Non-pigmented ciliary epithelial cell (primary cell): ENCODE measurements at regions not wholly inside any gene's neighbourhood (a gene's known extent, or its start where the extent isn't known, plus 50 kb on each side); places are given as distances from the start of the nearest gene placed in this dataset.
"Not testable (repeated sequence)": the region's sequence is repeated elsewhere in the genome, so short reads cannot be mapped to it uniquely, and the experiment has no call there.

Source experiments
- DNase-seq: peaks from one replicate; pipeline ENCODE4 v3.0.0-alpha.2; 2010; ENCODE audit warnings: low read depth

DNA sequence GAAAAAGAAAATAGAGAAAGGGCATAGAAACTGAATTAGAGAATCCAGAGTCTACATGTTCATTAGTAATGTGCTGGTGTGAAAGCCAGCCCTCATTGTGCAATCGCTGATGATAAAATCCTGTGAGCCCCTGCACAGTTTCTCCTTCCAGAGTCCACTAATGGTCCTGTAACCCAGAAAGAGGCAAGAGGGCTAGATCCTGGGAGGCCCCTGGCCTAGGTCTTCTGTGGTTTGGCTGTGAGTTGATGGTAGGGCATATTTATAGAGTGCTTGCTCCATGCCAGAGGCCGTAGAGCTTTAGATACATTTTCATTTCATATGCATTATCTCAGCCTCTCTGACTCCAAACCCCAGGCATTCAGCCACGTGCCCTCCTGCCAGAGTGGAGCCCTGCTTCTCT, 94.9 kb upstream of the MTHFD1L start:
- no peak for DNase-seq

DNA sequence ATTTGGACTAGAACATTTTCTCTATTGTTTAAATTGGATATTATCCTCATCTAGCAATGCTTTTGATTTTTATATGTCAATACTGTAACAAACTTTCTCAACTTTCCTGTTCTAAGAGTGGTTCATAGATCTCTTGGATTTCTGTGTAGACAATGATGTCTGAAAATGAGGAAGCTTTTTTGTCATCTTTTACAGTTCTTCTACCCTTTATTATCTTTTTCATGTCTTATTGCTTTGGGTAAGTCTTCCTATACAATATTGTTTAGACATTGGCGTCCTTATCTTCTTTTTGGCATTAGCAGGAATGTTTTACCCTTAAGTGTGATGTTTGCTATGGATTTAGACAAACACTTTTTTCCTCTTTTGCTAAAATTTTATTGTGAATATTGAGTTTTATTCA, 91.5 kb upstream of the MTHFD1L start:
- DNase-seq, result no peak

DNA sequence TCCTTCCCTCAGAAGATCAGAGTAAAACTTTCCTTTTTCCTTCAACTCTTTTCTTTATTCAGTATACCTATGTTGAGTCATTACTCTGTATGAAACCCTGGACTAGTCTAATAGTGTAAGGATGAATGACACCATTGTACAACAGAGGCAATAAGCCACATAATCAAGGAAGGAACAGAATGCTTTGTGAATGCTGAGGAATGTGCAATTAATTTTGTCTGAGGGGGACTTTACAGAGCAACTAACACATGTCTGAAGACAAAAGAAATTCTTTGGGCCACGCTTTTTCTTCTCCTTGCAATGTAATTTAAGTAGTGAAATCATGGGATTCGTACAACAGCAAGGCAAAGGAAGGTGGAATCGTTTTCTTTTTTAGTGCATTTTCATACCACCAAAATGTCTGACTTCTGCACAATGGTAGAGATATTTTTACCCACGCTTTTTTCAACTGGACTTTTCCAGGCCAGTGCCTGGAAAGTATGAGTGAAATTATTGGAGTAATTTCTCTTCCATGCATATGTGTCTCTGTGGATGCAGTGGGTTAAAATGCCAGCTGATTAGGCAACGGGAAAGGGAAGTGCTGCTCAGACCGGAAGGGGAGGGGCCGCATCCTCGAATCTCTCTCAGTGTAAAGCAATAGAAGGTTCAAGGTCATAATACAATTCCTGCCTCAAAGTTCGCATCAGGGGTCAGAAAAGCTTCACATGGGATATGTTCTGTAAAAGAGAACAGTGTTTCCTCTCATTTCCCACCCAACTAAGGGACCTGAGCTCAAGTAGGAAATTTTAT, 89.9 kb upstream of the MTHFD1L start:
- DNase-seq, result no peak

DNA sequence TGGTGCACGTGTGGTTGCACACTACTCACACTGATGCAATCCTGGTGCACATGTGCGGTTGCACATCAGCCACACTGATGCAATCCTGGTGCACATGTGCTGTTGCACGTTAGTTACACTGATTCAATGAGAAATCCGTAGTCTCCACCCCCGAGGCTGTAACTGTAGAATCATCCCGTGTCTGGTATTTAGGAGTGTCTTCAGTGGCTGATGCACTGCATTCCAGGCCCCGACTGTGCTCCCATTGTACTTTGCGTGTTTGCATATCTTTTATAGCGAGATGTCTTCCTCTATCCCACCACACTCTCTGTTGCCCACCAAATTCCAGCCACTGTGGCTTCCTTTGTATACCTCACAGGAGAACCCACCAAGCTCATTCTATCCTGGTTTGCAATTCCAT, 87.8 kb upstream of the MTHFD1L start:
- no peak for DNase-seq

DNA sequence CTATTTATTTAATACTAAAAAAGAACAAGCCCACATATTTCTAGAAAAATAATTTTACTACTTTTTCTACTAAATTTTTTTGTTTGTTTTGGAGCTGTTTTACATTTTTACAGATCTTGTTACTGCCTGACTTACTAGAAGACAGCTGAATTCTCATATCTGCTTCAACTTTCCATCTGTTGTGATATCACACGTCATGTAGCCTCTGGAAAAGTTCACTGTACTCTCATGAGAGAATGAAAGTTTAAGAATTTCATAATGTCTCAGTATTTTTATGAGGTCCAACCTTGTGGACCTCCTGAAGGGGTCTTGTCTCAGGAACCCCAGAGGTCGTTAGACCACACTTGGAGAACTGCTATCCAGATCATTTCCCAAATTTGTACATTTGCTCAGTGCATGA, 81.7 kb upstream of the MTHFD1L start:
- no peak for DNase-seq

DNA sequence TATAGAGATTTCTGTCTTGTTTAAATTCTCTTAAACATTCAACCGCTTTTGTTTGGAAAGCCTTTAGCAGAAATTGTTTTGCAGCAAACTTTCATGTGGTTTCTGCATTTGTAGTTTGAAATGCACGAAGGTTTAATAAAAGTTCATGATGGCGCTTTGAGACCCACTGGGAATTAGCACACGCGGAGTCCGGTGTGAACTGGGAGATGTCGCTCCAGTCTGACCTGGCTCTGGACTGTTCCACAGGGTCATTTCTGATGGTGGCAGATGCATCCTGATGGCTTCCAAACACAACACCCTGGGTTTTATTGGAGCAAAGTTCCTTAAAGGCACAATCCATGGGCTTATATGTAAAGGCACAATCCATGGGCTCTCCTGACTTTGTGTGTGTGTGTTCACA, 78.1 kb upstream of the MTHFD1L start:
- no peak for DNase-seq

DNA sequence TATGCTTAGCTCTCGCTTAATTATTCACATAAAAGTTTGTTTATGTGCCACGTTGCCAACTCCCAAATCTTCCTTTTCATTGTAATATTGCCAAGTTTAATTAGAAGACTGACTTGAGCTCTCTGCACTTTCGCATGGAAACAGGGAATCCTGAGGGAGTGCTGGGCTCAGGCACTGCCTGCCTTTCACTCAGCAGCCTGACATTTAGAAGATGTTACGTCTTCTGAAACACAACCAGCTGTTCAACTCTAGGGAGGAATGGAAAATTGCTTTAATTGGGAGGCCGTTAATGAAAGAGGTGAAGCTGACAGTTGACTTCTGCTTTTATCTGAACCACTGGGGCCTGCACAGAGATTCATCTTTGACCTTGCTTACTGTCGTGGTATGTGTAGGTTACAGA, 77.4 kb upstream of the MTHFD1L start:
- no peak for DNase-seq

DNA sequence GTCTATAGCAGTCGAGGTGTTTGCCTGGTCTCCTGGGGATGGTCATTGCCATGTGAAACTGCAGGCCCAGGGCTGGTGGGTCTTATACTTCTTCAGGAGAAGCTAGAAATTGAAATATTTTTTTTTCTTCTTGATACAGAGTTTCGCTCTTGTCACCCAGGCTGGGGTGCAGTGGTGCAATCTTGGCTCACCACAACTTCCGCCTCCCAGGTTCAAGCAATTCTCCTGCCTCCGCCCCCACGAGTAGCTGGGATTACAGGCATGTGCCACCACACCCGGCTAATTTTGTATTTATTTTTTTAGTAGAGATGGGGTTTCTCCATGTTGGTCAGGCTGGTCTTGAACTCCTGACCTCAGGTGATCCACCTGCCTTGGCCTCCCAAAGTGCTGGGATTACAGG, 75.6 kb upstream of the MTHFD1L start:
- not testable (repeated sequence) for DNase-seq

DNA sequence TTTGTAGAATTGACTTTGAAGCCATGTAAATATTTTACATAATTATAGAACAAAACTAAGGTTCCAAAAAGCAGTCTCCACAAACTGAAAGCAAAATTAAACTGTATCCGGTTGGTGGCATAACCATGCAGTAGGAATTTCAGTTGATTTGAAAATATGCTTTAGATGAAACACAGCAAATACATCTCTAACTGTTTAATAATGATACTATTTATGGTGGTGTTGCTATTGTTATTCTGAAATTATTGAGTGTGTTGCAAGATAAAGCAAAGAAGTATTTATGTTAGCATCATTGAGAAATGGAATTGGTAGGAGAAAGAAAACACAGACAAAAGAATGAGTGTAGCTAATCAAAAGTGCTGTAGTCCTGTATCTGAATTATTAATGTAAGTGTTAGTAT, 73.8 kb upstream of the MTHFD1L start:
- no peak for DNase-seq

DNA sequence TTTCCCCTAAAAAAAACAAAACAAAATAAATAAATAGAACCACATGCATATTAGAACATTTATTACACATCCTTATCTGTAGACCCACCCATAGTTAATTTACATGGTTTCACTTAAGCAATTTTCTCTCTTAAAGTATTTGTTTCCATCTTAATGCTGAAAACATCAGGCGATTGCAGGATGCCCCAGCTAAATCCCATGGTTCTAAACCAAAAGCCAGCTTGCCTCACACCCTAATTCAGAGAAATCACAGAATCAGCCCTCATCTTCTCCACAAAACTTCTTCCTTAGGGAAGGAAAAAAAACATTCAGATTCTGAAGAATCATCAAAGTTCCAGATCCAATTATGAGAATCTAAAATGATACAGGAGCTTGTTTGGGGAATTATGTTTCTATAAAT, 67.6 kb upstream of the MTHFD1L start:
- no peak for DNase-seq

DNA sequence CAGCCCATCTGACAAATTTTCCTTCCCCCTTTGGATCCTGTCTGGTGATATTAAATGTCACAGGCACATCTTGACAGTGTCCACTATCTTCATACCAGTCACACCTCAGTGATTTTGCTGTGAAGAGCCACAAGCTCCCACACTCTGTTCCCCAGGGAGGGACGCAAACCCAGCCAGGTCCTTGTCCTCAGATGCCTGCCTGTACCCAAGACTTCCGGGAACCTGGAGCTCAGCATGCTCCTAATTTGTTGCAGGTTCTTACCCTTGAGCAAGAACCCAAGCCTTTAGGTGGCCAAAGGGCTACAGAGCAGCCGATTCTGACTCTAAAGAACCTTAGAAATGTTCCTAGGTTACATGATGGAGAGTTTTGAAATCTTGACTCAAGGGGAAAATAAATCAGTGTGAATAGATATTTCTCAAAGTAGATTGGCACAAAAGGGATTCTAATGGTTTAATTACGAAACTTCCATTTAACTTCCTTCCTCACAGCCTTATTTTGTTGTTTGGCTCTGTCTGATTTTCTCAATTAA, 66.2 kb upstream of the MTHFD1L start:
- DNase-seq, result no peak

DNA sequence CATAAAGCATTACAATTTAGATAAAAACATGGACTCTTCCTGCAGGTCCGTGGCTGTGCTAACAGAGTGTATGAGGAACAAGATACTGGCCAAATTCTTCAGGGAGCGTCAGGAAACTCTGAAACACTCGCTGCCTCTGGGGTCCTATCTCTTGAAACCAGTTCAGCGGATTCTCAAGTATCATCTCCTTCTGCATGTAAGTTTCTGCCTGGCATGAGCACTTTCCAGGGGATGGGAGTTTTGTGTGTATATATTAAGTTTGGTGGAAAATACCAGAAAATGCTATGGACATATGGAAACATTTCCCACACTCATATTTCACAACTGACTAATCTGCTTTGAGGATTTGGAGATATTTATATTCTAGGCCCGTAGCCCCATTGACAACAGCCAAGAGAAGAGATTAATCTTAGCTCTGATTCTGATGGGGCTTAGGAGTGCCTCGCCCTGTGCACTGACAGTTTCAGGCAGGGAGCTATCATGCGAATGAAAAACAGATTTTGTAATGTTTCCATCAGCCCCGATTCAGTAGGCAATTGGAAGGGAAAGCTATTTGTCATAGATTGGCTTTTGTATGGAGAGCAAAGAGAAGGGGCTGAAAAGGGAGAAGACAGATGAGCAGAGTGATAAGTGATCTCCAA, 64.7 kb upstream of the MTHFD1L start:
- DNase-seq, result no peak

DNA sequence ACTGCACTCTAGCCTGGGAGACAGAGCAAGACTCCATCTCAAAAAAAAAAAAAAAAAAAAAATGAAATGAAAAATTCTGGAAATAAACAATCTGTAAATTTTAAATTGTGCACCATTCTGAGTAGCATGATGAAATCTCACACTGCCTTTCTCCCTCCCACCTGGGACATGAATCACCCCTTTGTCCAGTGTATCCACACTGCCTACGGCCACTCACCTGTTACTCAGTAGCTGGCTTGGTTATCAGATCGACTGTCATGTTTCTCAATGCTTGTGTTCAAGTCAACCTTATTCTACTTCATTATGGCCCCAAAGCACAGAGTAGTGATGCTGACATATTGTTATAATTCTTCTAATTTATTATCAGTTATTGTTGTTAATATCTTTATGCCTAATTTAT, 58.7 kb upstream of the MTHFD1L start:
- no peak for DNase-seq

DNA sequence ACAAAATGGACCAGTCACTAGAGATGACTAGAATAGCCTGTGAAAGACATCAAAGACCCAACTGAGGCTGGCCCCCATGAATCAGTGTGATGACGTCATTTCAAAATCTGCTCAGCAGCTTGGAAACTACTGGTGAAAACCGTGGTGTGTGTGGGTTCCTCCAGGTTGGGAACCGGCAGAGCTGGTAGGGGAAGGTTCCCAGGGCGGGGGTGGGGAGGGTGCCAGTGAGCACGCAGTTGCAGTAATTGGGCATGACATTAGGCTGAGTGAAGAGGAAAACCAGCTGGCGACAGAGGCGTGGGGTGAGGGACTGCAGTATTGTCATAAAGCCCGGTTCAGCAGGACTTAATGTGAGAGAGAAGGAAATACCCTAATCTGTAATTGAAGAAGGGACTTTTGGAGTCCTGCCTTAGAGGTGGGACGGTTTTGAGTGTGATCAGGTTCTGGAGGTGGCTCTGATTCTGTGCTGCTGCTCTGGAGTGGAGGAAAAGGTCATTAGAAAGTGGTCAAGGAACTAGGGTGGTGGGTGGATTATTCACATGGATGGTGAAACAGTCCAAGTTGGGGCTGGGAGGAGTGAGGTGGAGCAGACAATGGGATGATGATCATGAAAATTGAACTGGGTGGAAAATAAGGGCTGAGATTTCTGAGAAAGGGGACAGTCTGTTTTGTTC, 52.0 kb upstream of the MTHFD1L start:
- DNase-seq, result peak; percentile 32

DNA sequence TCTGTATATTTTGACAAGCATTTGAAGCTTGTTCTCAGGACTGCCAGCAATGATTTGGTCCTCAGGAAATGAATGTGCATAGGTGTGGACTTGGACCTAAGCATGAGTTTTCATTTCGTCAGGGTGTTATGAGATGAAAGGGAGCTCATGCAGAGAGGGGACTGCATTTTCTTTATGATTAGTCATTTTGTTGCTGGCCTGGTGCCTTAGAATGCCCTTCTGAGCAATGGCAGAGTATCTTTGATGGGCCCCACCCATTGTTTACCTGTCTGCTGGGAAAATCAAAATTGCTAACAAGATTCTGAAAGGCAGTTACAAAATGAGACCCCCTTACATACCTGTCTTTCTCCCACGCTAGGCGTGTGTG, 51.5 kb upstream of the MTHFD1L start:
- DNase-seq, result peak; percentile 14
